ENCODE measurements at regions not wholly inside any gene's neighbourhood (a gene's known extent, or its start where the extent isn't known, plus 50 kb on each side); places are given as distances from the start of the nearest gene placed in this dataset.

DNA sequence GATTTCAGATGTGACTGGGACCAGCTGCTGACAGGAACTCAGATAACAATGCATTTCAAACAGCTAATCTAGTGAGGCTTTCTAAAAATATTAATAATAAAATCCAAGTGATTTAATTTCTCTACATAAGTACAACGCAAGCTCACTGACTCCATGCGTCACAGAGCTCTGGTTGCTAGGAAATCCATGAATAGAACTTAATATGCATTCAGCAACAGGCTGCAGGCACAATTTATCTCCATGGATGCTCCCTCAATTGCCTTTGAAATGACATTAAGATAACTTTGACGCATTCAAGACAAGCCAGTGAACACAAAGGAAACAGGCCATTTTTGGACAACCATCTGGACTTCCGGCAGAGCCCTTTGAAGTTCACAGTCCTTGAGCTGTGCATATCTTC lies 118.7 kb upstream of the COL1A2 start:
- Histone ChIP-seq H3K4me3 (no peak overlapping the region), H3K4me1 (peaks cover 18% of the 10 kb centered on the region), H3K9me3 (no peaks in the 10 kb centered on the region), H3K27me3 (no peaks in the 10 kb centered on the region), H3K36me3 (replicated peaks in 1 of 2; ENCODE audit: insufficient read depth in 1 of 2, low read depth in 2 of 2) (no peaks in the 10 kb centered on the region), H3K27ac (no peak overlapping the region)
- WGBS, 2 donors: 68 to 74% methylated on average over 4 of the region's 4 CpGs
- intact Hi-C loops (cut with DNase I): no loop called here
- ATAC-seq (no peak), DNase-seq (peak in 1 of 4 donors; percentile 5)
- no peak for TF ChIP-seq POLR2A (IDR thresholded peaks at IDR 0.05)
- TF ChIP-seq, protein P1, sequence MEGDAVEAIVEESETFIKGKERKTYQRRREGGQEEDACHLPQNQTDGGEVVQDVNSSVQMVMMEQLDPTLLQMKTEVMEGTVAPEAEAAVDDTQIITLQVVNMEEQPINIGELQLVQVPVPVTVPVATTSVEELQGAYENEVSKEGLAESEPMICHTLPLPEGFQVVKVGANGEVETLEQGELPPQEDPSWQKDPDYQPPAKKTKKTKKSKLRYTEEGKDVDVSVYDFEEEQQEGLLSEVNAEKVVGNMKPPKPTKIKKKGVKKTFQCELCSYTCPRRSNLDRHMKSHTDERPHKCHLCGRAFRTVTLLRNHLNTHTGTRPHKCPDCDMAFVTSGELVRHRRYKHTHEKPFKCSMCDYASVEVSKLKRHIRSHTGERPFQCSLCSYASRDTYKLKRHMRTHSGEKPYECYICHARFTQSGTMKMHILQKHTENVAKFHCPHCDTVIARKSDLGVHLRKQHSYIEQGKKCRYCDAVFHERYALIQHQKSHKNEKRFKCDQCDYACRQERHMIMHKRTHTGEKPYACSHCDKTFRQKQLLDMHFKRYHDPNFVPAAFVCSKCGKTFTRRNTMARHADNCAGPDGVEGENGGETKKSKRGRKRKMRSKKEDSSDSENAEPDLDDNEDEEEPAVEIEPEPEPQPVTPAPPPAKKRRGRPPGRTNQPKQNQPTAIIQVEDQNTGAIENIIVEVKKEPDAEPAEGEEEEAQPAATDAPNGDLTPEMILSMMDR (IDR thresholded peaks at IDR 0.05): no peak

DNA sequence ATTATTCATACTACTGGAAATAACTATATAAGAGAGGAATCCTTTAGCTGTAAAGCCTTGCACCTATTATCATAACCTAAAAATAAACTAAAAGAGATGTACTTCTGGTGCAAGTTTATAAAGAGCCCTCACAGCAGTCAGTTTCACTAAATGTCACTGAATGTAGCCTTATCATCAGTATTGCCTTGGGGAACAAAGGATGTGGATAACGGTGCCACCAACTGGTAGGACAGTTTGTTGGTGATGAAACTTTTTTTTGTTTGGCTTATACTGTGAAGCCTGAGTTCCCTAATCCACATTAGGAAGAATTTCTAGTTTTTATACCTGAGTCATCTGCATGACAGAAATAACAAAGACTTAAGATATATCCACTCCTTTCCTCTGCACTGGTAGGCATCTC lies 117.9 kb upstream of the COL1A2 start:
- peak in 2 of 4 donors; percentile 8 to 13 for DNase-seq
- 12 to 29% methylated on average over 1 of the region's 1 CpG for WGBS, 2 donors
- no peak for ATAC-seq
- no peak overlapping the region for H3K27ac ChIP-seq
- intact Hi-C loops (cut with DNase I): no loop called here
- H3K4me1 ChIP-seq: peaks cover 26% of the 10 kb centered on the region
- no peaks in the 10 kb centered on the region for H3K27me3 ChIP-seq
- H3K9me3 ChIP-seq: no peaks in the 10 kb centered on the region
- H3K36me3 ChIP-seq (replicated peaks in 1 of 2; ENCODE audit: insufficient read depth in 1 of 2, low read depth in 2 of 2): no peaks in the 10 kb centered on the region
- no peak for TF ChIP-seq POLR2A (IDR thresholded peaks at IDR 0.05)
- TF ChIP-seq, protein P1 (IDR thresholded peaks at IDR 0.05): peak in 4 of 7 experiments; percentile 11 to 45 (median 31)
- no peak overlapping the region for H3K4me3 ChIP-seq

DNA sequence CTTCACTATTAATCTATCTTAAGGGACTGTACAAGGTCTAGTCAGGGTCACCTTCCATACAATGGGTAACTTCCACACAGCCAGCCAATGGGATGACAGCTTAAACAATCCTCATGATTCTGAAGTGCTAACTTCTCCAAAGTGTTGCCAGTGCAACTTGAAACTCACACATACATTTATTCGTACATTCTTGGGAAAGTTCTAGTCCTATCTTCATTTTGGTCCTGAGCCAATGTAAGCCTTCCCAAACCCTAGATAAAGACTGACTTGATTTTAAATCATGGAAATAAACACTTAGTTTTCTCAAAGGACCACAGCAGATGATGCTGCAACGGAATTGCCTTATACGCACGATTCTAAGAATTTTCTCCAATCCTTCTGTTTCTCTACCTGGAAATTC lies 117.5 kb upstream of the COL1A2 start:
- no peaks in the 10 kb centered on the region for H3K36me3 ChIP-seq (replicated peaks in 1 of 2; ENCODE audit: insufficient read depth in 1 of 2, low read depth in 2 of 2)
- peaks cover 30% of the 10 kb centered on the region for H3K4me1 ChIP-seq
- DNase-seq: no peak
- no peak overlapping the region for H3K4me3 ChIP-seq
- 78 to 82% methylated on average over 4 of the region's 4 CpGs for WGBS, 2 donors
- TF ChIP-seq, protein P1 (IDR thresholded peaks at IDR 0.05): no peak
- no peak for TF ChIP-seq POLR2A (IDR thresholded peaks at IDR 0.05)
- no peak for ATAC-seq
- intact Hi-C loops (cut with DNase I): no loop called here
- no peaks in the 10 kb centered on the region for H3K27me3 ChIP-seq
- no peak overlapping the region for H3K27ac ChIP-seq
- no peaks in the 10 kb centered on the region for H3K9me3 ChIP-seq

DNA sequence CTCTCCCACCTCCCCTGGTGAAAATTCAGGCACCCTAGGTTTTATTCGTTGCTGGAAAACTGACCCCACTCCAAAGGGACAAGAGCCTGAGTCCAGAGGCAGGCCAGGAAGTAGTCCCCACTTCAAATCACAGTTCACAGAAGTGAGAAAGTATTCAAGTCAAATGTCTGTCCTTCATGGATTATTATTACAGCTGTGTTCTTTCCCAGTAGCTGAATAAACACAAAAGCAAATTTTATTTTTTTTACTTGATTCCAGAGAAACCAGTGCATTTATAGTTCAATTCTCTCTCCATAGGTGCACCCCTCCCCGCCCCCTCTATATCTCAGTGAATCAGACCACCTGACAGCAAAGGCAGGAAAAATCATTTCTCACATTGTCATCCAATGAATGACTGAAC lies 113.8 kb upstream of the COL1A2 start:
- ATAC-seq: peak; percentile 90
- intact Hi-C loops (cut with DNase I): no loop called here
- TF ChIP-seq POLR2A (IDR thresholded peaks at IDR 0.05): no peak
- TF ChIP-seq, protein P1 (IDR thresholded peaks at IDR 0.05): no peak
- no peaks in the 10 kb centered on the region for H3K9me3 ChIP-seq
- H3K4me3 ChIP-seq: no peak overlapping the region
- WGBS, 2 donors: 21 to 34% methylated on average over 2 of the region's 2 CpGs
- H3K36me3 ChIP-seq (replicated peaks in 1 of 2; ENCODE audit: insufficient read depth in 1 of 2, low read depth in 2 of 2): no peaks in the 10 kb centered on the region
- peaks cover 33% of the 10 kb centered on the region for H3K4me1 ChIP-seq
- no peaks in the 10 kb centered on the region for H3K27me3 ChIP-seq
- peak; percentile 25 to 47 (median 34) for DNase-seq
- H3K27ac ChIP-seq: peak overlapping the region; percentile 36 to 77 (median 64)

DNA sequence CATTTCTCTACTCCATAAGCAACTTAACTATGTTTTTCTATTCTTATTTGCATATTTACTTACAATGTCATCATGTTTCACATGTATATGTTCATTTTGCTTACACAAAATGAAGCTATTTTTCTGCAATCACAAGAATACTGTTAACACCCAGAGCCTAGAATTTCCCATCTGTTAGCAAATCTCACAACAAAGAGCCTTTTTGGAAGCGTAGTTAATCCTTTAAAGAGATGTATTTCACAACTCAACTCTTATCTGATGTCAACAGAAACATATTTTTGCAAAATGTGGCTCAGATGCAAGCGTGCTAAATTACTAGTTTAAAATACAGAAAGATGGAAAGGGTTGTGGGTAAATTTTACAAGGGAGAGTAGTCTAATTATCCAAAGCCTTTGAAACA lies 110.6 kb upstream of the COL1A2 start:
- DNase-seq (no peak), ATAC-seq (no peak)
- Histone ChIP-seq H3K36me3 (replicated peaks in 1 of 2; ENCODE audit: insufficient read depth in 1 of 2, low read depth in 2 of 2) (no peaks in the 10 kb centered on the region), H3K27me3 (no peaks in the 10 kb centered on the region), H3K4me1 (peaks cover 33% of the 10 kb centered on the region), H3K9me3 (no peaks in the 10 kb centered on the region), H3K27ac (no peak overlapping the region), H3K4me3 (no peak overlapping the region)
- no peak for TF ChIP-seq POLR2A (IDR thresholded peaks at IDR 0.05)
- TF ChIP-seq, protein P1 (IDR thresholded peaks at IDR 0.05): no peak
- 43 to 49% methylated on average over 2 of the region's 2 CpGs for WGBS, 2 donors
- intact Hi-C loops (cut with DNase I): no loop called here
